ENCODE measurements at regions not wholly inside any gene's neighbourhood (a gene's known extent, or its start where the extent isn't known, plus 50 kb on each side); places are given as distances from the start of the nearest gene placed in this dataset.
"Not testable (repeated sequence)": the region's sequence is repeated elsewhere in the genome, so short reads cannot be mapped to it uniquely, and the experiment has no call there.

- H3K4me3 ChIP-seq (ENCODE audit: insufficient read depth, low read length); H2AFZ ChIP-seq (ENCODE audit: low read length); H4K20me1 ChIP-seq (ENCODE audit: insufficient read depth, low read length); H3K4me1 ChIP-seq (ENCODE audit: insufficient read depth, low read length); H3K4me2 ChIP-seq (ENCODE audit: insufficient read depth, low read length); H3K27me3 ChIP-seq (ENCODE audit: insufficient read depth, low read length); H3K36me3 ChIP-seq (ENCODE audit: insufficient read depth, low read length); H3K27ac ChIP-seq (ENCODE audit: low read depth, low read length); H3K9me3 ChIP-seq (ENCODE audit: low read depth, low read length); DNase-seq (ENCODE audit: insufficient read length, low spot score, missing footprints); H3K79me2 ChIP-seq (ENCODE audit: insufficient read depth, low read length): not testable (repeated sequence)
Measured at GRCh38 chr14:19099336-19099735, 132.1 kb downstream of the POTEM start.

- not testable (repeated sequence) for H4K20me1 ChIP-seq (ENCODE audit: insufficient read depth, low read length); H3K79me2 ChIP-seq (ENCODE audit: insufficient read depth, low read length); DNase-seq (ENCODE audit: insufficient read length, low spot score, missing footprints); H3K36me3 ChIP-seq (ENCODE audit: insufficient read depth, low read length); H2AFZ ChIP-seq (ENCODE audit: low read length); H3K4me2 ChIP-seq (ENCODE audit: insufficient read depth, low read length); H3K4me1 ChIP-seq (ENCODE audit: insufficient read depth, low read length); H3K9me3 ChIP-seq (ENCODE audit: low read depth, low read length); H3K4me3 ChIP-seq (ENCODE audit: insufficient read depth, low read length); H3K27me3 ChIP-seq (ENCODE audit: insufficient read depth, low read length); H3K27ac ChIP-seq (ENCODE audit: low read depth, low read length)
Measured at GRCh38 chr14:19099939-19100338, 132.7 kb downstream of the POTEM start.

GRCh38 chr14:19105551-19105950 is 138.3 kb downstream of the POTEM start:
- not testable (repeated sequence) for H2AFZ ChIP-seq (ENCODE audit: low read length); H3K9me3 ChIP-seq (ENCODE audit: low read depth, low read length); H3K4me2 ChIP-seq (ENCODE audit: insufficient read depth, low read length); H3K27me3 ChIP-seq (ENCODE audit: insufficient read depth, low read length); H3K36me3 ChIP-seq (ENCODE audit: insufficient read depth, low read length); H3K79me2 ChIP-seq (ENCODE audit: insufficient read depth, low read length); H4K20me1 ChIP-seq (ENCODE audit: insufficient read depth, low read length); H3K27ac ChIP-seq (ENCODE audit: low read depth, low read length); H3K4me3 ChIP-seq (ENCODE audit: insufficient read depth, low read length); DNase-seq (ENCODE audit: insufficient read length, low spot score, missing footprints); H3K4me1 ChIP-seq (ENCODE audit: insufficient read depth, low read length)

GRCh38 chr14:19109887-19110286 is 142.7 kb downstream of the POTEM start:
- not testable (repeated sequence) for H2AFZ ChIP-seq (ENCODE audit: low read length); H3K27me3 ChIP-seq (ENCODE audit: insufficient read depth, low read length); H3K27ac ChIP-seq (ENCODE audit: low read depth, low read length); H3K4me2 ChIP-seq (ENCODE audit: insufficient read depth, low read length); H4K20me1 ChIP-seq (ENCODE audit: insufficient read depth, low read length); H3K9me3 ChIP-seq (ENCODE audit: low read depth, low read length); H3K4me3 ChIP-seq (ENCODE audit: insufficient read depth, low read length); H3K4me1 ChIP-seq (ENCODE audit: insufficient read depth, low read length); H3K79me2 ChIP-seq (ENCODE audit: insufficient read depth, low read length); H3K36me3 ChIP-seq (ENCODE audit: insufficient read depth, low read length); DNase-seq (ENCODE audit: insufficient read length, low spot score, missing footprints)

GRCh38 chr14:19120383-19120782 is 153.1 kb downstream of the POTEM start:
- H3K36me3 ChIP-seq (ENCODE audit: insufficient read depth, low read length); H3K79me2 ChIP-seq (ENCODE audit: insufficient read depth, low read length); DNase-seq (ENCODE audit: insufficient read length, low spot score, missing footprints); H4K20me1 ChIP-seq (ENCODE audit: insufficient read depth, low read length); H3K4me1 ChIP-seq (ENCODE audit: insufficient read depth, low read length); H3K27ac ChIP-seq (ENCODE audit: low read depth, low read length); H3K9me3 ChIP-seq (ENCODE audit: low read depth, low read length); H3K4me2 ChIP-seq (ENCODE audit: insufficient read depth, low read length); H3K4me3 ChIP-seq (ENCODE audit: insufficient read depth, low read length); H3K27me3 ChIP-seq (ENCODE audit: insufficient read depth, low read length); H2AFZ ChIP-seq (ENCODE audit: low read length): not testable (repeated sequence)

GRCh38 chr14:19126269-19127051 is 159.2 kb downstream of the POTEM start:
- not testable (repeated sequence) for H3K36me3 ChIP-seq (ENCODE audit: insufficient read depth, low read length); DNase-seq (ENCODE audit: insufficient read length, low spot score, missing footprints); H2AFZ ChIP-seq (ENCODE audit: low read length); H3K27ac ChIP-seq (ENCODE audit: low read depth, low read length); H3K4me3 ChIP-seq (ENCODE audit: insufficient read depth, low read length); H4K20me1 ChIP-seq (ENCODE audit: insufficient read depth, low read length); H3K79me2 ChIP-seq (ENCODE audit: insufficient read depth, low read length); H3K4me2 ChIP-seq (ENCODE audit: insufficient read depth, low read length); H3K27me3 ChIP-seq (ENCODE audit: insufficient read depth, low read length); H3K4me1 ChIP-seq (ENCODE audit: insufficient read depth, low read length); H3K9me3 ChIP-seq (ENCODE audit: low read depth, low read length)

- H3K27ac ChIP-seq (ENCODE audit: low read depth, low read length); H4K20me1 ChIP-seq (ENCODE audit: insufficient read depth, low read length); H3K36me3 ChIP-seq (ENCODE audit: insufficient read depth, low read length); H3K27me3 ChIP-seq (ENCODE audit: insufficient read depth, low read length); H3K79me2 ChIP-seq (ENCODE audit: insufficient read depth, low read length); H3K4me2 ChIP-seq (ENCODE audit: insufficient read depth, low read length); H3K4me3 ChIP-seq (ENCODE audit: insufficient read depth, low read length); H2AFZ ChIP-seq (ENCODE audit: low read length); H3K9me3 ChIP-seq (ENCODE audit: low read depth, low read length); H3K4me1 ChIP-seq (ENCODE audit: insufficient read depth, low read length); DNase-seq (ENCODE audit: insufficient read length, low spot score, missing footprints): not testable (repeated sequence)
Measured at GRCh38 chr14:19127664-19128435, 160.6 kb downstream of the POTEM start.

GRCh38 chr14:19131553-19131952 is 164.3 kb downstream of the POTEM start:
- H3K79me2 ChIP-seq (ENCODE audit: insufficient read depth, low read length); H2AFZ ChIP-seq (ENCODE audit: low read length); H4K20me1 ChIP-seq (ENCODE audit: insufficient read depth, low read length); H3K4me1 ChIP-seq (ENCODE audit: insufficient read depth, low read length); H3K36me3 ChIP-seq (ENCODE audit: insufficient read depth, low read length); H3K9me3 ChIP-seq (ENCODE audit: low read depth, low read length); H3K4me3 ChIP-seq (ENCODE audit: insufficient read depth, low read length); H3K27ac ChIP-seq (ENCODE audit: low read depth, low read length); H3K4me2 ChIP-seq (ENCODE audit: insufficient read depth, low read length); H3K27me3 ChIP-seq (ENCODE audit: insufficient read depth, low read length); DNase-seq (ENCODE audit: insufficient read length, low spot score, missing footprints): not testable (repeated sequence)
